GM12878 (cell line): ENCODE measurements at regions not wholly inside any gene's neighbourhood (a gene's known extent, or its start where the extent isn't known, plus 50 kb on each side); places are given as distances from the start of the nearest gene placed in this dataset.

Source experiments
- DPF2 ChIP-seq: fragments of 450-650 bp; IDR thresholded peaks from 2 replicates; pipeline ENCODE4 v1.6.1; 2017; ENCODE audit warnings: mild to moderate bottlenecking
- HDAC2 ChIP-seq: fragments of 200-600 bp; sonication (generic); IDR thresholded peaks from 2 replicates; pipeline ENCODE4 v1.6.1; 2017

DNA sequence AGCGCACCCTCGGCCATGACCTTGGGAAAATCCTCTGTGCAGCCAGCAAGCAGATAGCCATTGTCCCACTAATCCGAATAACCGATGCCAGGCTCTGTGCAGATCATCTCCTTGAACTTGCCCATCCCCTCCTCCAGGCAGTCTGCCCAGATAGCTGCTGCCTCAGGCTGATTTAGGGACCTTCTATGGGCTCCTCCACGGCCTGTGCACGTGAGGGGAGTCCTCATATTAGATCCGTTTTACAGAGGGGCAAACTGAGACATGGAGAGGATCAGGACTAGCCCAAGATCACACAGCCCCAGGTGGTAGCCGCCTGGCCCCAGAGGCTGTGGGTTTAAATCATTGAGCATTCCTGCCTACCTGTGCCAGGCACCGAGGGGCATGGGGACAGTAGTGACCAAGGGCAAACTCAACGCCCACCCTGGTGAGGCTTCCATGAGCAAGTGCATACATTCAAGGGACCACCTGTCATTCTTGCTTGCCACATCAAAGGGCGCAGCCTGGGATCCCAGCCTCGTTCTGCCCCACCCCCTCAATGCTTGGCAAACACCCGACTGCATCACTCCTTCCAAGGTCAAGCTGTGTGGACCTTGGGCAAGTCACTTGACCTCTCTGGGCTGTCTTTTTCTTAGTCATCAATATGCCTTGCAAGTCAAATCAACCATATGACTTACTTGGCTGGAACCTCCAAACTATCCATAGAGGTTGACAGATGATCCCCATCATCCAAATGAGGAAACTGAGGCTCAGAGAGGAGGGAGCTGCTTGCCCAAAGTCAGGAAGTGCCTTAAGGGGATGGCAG is 131.6 kb downstream of the MN1 start:
- TF ChIP-seq HDAC2 (no peak), DPF2 (no peak)
